AG10803 (cell line): ENCODE measurements at regions not wholly inside any gene's neighbourhood (a gene's known extent, or its start where the extent isn't known, plus 50 kb on each side); places are given as distances from the start of the nearest gene placed in this dataset.

Experiments used
- DNase-seq: peaks from one replicate; pipeline ENCODE4 v3.0.0; 2010; ENCODE audit warnings: low read depth
- H3K4me3 ChIP-seq: 2 replicates; pipeline ENCODE4 v1.5.1; 2011; ENCODE audit warnings: mild to moderate bottlenecking, low read length, control low read depth
- TF ChIP-seq, protein P1 (sequence below): conservative IDR thresholded peaks from 2 replicates; pipeline ENCODE4 v1.5.1; 2011; ENCODE audit warnings: mild to moderate bottlenecking, low read length, control low read depth, inconsistent platforms

GRCh38 chr16:17017442-17017841 is 453.3 kb downstream of the XYLT1 start:
- no peak overlapping the region for H3K4me3 ChIP-seq
- no peak for DNase-seq
- TF ChIP-seq, protein P1, sequence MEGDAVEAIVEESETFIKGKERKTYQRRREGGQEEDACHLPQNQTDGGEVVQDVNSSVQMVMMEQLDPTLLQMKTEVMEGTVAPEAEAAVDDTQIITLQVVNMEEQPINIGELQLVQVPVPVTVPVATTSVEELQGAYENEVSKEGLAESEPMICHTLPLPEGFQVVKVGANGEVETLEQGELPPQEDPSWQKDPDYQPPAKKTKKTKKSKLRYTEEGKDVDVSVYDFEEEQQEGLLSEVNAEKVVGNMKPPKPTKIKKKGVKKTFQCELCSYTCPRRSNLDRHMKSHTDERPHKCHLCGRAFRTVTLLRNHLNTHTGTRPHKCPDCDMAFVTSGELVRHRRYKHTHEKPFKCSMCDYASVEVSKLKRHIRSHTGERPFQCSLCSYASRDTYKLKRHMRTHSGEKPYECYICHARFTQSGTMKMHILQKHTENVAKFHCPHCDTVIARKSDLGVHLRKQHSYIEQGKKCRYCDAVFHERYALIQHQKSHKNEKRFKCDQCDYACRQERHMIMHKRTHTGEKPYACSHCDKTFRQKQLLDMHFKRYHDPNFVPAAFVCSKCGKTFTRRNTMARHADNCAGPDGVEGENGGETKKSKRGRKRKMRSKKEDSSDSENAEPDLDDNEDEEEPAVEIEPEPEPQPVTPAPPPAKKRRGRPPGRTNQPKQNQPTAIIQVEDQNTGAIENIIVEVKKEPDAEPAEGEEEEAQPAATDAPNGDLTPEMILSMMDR, result no peak

- DNase-seq, result no peak
- H3K4me3 ChIP-seq, result no peak overlapping the region
- TF ChIP-seq, protein P1, result no peak
These were observed 452.2 kb downstream of the XYLT1 start for GRCh38 chr16:17018585-17018939.

DNA sequence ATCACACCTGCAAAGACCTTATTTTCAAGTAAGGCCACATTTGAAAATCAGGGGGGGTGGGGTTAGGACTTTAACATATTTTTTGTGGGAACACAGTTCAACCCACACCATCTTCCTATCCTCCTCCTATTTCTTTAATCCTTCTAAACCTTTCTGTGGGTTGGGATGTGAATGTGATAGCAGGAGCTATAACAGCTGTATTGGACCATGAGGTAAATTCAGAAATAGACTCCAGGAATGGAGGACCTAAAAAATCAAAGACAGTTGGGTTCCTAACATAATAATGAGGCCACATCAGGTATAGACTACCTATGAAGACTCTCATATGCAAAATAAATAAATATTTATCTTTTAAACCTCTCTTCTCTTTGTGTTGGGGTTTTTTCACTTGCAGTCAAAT is 451.4 kb downstream of the XYLT1 start:
- TF ChIP-seq, protein P1, result no peak

GRCh38 chr16:17023606-17024005 is 447.2 kb downstream of the XYLT1 start:
- TF ChIP-seq, protein P1, result no peak
- no peak for DNase-seq
- H3K4me3 ChIP-seq, result no peak overlapping the region

More for the DNA sequence above, 451.4 kb downstream of the XYLT1 start:
- no peak for DNase-seq
- H3K4me3 ChIP-seq, result no peak overlapping the region

- no peak overlapping the region for H3K4me3 ChIP-seq
- DNase-seq, result no peak
- TF ChIP-seq, protein P1, result no peak
These were observed 446.2 kb downstream of the XYLT1 start for GRCh38 chr16:17024514-17024913.

DNA sequence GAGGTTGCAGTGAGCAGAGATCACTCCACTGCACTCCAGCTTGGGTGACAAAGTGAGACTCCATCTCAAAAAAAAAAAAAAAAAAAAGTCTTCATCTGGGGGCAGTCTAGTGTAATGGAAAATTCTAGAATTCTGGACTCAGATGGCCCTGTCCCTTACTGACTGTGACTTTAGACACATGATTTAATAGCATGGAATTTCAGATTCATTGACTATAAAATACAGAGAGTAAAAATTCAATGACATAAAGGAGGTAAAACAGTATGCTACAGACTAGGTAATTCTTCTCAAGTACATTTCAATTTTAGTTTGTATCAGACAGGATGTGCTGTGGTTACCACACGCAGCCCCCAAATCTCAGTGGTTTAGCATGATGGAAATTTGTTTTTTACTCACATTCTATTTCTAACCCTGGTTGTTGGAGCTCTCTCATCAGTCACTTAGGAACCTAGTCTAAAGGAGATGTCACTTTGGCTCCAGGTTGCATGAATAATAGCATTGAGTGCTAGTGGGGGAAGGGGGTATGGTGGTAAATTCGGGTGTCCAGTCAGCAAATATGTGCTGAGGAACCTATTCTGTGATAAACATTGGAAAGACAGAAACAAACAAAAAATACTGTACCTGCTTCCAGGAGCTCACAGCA is 444.0 kb downstream of the XYLT1 start:
- TF ChIP-seq, protein P1, result no peak
- no peak overlapping the region for H3K4me3 ChIP-seq
- no peak for DNase-seq

DNA sequence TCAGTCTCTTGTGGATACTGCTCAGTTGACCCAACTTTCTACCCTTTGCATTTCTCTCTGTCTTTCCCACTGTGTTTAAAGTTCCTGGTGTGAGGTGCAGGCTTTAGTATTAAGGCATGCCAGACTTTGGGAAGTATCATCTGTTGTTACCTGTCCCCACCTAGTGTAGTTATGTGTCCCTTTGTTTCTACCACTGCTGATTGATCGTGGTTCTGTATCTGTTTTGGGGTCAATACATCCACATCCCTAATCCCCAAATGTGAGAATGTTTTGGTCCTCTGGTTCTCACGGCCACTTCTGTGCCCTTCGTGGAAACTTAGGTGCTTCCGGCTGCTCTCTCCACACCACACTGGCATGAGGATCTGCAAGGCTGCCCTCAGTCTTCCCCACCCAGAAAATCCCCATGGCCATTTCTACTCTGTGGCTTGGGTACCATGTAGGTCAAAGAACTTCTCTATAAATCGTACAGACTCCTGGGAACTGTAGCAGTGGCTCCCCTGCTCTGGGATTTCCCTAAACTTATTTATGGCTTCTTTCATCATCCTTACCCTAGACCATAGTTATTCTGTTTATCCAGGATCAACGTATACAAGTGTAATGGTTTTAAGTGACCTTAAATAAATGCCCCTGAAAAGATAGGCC is 443.2 kb downstream of the XYLT1 start:
- TF ChIP-seq, protein P1, result no peak
- DNase-seq, result no peak
- no peak overlapping the region for H3K4me3 ChIP-seq
